Chondrocyte (in vitro differentiated cells): ENCODE measurements at regions not wholly inside any gene's neighbourhood (a gene's known extent, or its start where the extent isn't known, plus 50 kb on each side); places are given as distances from the start of the nearest gene placed in this dataset.

ENCODE experiments used
- DNase-seq: peaks from one replicate; pipeline ENCODE4 v3.0.0; 2021; ENCODE audit warnings: mixed read lengths, low spot score
- H3K27ac Mint-ChIP-seq: one replicate; pipeline ENCODE4 v1.8.0; 2021; ENCODE audit warnings: mild to moderate bottlenecking, moderate library complexity, mixed read lengths; ENCODE audit not compliant: unreplicated experiment
- H3K27me3 Mint-ChIP-seq: 2 replicates; pipeline ENCODE4 v1.8.0; 2021; ENCODE audit warnings: low read depth, mixed read lengths
- H3K36me3 Mint-ChIP-seq: 2 replicates; pipeline ENCODE4 v1.8.0; 2021; ENCODE audit warnings: low read depth, mixed read lengths
- H3K4me1 Mint-ChIP-seq: 2 replicates; pipeline ENCODE4 v1.8.0; 2021; ENCODE audit warnings: low read depth, mild to moderate bottlenecking, mixed read lengths
- H3K4me3 Mint-ChIP-seq: one replicate; pipeline ENCODE4 v1.8.0; 2021; ENCODE audit warnings: mild to moderate bottlenecking, moderate library complexity, mixed read lengths; ENCODE audit not compliant: unreplicated experiment
- H3K9me3 Mint-ChIP-seq: 2 replicates; pipeline ENCODE4 v1.8.0; 2021; ENCODE audit warnings: low read depth, mixed read lengths
- CTCF ChIP-seq: fragments of 200-600 bp; sonication (generic); IDR thresholded peaks from 2 replicates; pipeline ENCODE4 v1.5.0; 2021; ENCODE audit warnings: antibody characterized with exemption, mild to moderate bottlenecking, moderate library complexity

- Mint-ChIP-seq H3K27me3 (peaks cover 7% of the 10 kb centered on the region), H3K9me3 (no peaks in the 10 kb centered on the region), H3K27ac (no peak overlapping the region), H3K36me3 (no peaks in the 10 kb centered on the region), H3K4me3 (no peak overlapping the region), H3K4me1 (peaks cover 9% of the 10 kb centered on the region)
- no peak for DNase-seq
- no peak for TF ChIP-seq CTCF
Observed at GRCh38 chr4:138852681-138853080, 162.9 kb upstream of the NOCT start.

GRCh38 chr4:138851391-138852335, 163.9 kb upstream of the NOCT start:
- no peaks in the 10 kb centered on the region for H3K9me3 Mint-ChIP-seq
- H3K4me1 Mint-ChIP-seq = peaks cover 9% of the 10 kb centered on the region
- TF ChIP-seq CTCF = no peak
- no peak overlapping the region for H3K27ac Mint-ChIP-seq
- peaks cover 7% of the 10 kb centered on the region for H3K27me3 Mint-ChIP-seq
- no peaks in the 10 kb centered on the region for H3K36me3 Mint-ChIP-seq
- no peak overlapping the region for H3K4me3 Mint-ChIP-seq
- no peak for DNase-seq

DNA sequence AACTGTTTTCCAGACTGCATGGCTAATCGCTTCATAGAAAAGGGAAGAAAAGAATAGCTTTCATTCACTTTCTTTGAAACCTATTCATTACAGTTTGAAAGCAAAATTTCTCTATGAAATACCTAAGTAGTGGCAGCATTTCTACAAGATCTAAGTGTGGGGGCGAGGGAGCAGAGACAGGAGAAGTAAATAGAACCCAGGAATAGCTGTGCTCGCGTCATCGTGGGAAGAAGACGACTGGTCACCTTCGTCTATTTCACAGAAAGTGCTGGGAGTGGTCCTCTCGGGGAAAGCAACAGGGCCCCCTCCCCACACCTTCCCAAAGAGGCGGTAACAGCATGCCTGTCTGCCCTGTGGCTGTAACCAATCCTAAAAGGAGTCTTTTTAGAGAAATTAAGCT, 169.9 kb upstream of the NOCT start:
- Mint-ChIP-seq H3K9me3 (no peaks in the 10 kb centered on the region), H3K4me3 (no peak overlapping the region)
- DNase-seq = no peak

DNA sequence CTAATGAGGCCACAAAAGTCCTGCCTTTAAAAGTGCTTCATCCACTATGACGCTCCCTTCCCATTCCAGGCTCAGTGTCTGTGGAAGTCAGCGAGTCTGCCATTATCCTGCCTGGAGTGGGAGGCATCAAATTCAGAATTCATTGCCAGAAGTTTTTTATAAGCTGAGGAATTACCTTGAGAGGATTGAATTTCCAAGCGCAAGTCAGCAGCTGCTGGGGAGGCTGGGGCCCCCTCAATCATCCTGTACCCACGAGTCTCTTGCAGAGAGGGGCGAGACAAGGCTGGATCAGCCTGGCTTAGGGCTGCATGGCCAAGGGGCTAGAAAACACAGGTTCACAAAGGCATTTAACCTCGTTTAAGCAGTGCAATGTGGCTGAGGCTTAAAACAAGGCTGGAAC, 170.5 kb upstream of the NOCT start:
- H3K4me3 Mint-ChIP-seq = no peak overlapping the region
- no peak for DNase-seq
- no peak for TF ChIP-seq CTCF
- no peaks in the 10 kb centered on the region for H3K36me3 Mint-ChIP-seq
- H3K27me3 Mint-ChIP-seq = peaks cover 2% of the 10 kb centered on the region
- no peaks in the 10 kb centered on the region for H3K4me1 Mint-ChIP-seq
- no peaks in the 10 kb centered on the region for H3K9me3 Mint-ChIP-seq
- no peak overlapping the region for H3K27ac Mint-ChIP-seq

More for the DNA sequence above, 169.9 kb upstream of the NOCT start:
- no peak for TF ChIP-seq CTCF
- Mint-ChIP-seq H3K27ac (no peak overlapping the region), H3K4me1 (no peaks in the 10 kb centered on the region), H3K36me3 (no peaks in the 10 kb centered on the region), H3K27me3 (no peaks in the 10 kb centered on the region)

DNA sequence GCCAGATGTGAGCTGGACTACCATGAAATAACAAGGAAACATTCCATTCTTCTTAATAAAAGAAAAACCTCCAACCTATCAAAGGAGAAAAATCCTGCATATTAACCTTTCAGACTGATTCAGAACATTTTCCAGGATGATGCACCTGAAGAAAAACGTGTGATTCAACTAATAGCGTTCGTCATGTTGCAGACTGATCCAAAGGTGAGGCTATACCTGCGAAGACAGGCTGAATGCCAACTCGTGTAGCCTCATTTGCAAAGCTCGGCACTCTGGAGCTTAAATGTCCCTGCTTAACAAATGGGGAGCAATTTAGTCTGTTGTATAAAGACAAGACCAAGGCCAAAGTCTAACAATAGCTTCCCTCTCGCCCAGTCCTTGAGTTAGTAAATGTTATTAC, 172.0 kb upstream of the NOCT start:
- Mint-ChIP-seq H3K4me3 (no peak overlapping the region), H3K4me1 (no peaks in the 10 kb centered on the region), H3K36me3 (no peaks in the 10 kb centered on the region), H3K27me3 (peaks cover 4% of the 10 kb centered on the region), H3K9me3 (no peaks in the 10 kb centered on the region), H3K27ac (no peak overlapping the region)
- no peak for DNase-seq
- no peak for TF ChIP-seq CTCF
